Nephron (organoid): ENCODE measurements at regions not wholly inside any gene's neighbourhood (a gene's known extent, or its start where the extent isn't known, plus 50 kb on each side); places are given as distances from the start of the nearest gene placed in this dataset.
"Not testable (repeated sequence)": the region's sequence is repeated elsewhere in the genome, so short reads cannot be mapped to it uniquely, and the experiment has no call there.

Source experiments
- H3K27ac Mint-ChIP-seq, 3 experiments: 2 replicates each; pipeline ENCODE4 v1.8.0; 2020; ENCODE audit warnings: mixed read lengths in 3 of 3, mild to moderate bottlenecking in 2 of 3, moderate library complexity in 1 of 3
- H3K27me3 Mint-ChIP-seq: 2 replicates; pipeline ENCODE4 v1.8.0; 2021; ENCODE audit warnings: low read depth, mild to moderate bottlenecking, moderate library complexity, mixed read lengths
- H3K36me3 Mint-ChIP-seq: 2 replicates; pipeline ENCODE4 v1.8.0; 2020; ENCODE audit warnings: low read depth, mixed read lengths
- H3K4me1 Mint-ChIP-seq: 2 replicates; pipeline ENCODE4 v1.8.0; 2020; ENCODE audit warnings: mixed read lengths
- H3K4me3 Mint-ChIP-seq, 3 experiments: 2 replicates each; pipeline ENCODE4 v1.8.0; 2020; ENCODE audit warnings: mild to moderate bottlenecking in 3 of 3, mixed read lengths in 3 of 3, moderate library complexity in 2 of 3
- H3K9me3 Mint-ChIP-seq: 2 replicates; pipeline ENCODE4 v1.8.0; 2020; ENCODE audit warnings: mixed read lengths
- TF ChIP-seq, protein P1 (sequence below), 3 experiments: fragments of 200-600 bp; sonication (generic); IDR thresholded peaks; one replicate each; pipeline ENCODE4 v1.5.0; 2021; ENCODE audit warnings: antibody characterized with exemption in 3 of 3; ENCODE audit not compliant: unreplicated experiment in 3 of 3

DNA sequence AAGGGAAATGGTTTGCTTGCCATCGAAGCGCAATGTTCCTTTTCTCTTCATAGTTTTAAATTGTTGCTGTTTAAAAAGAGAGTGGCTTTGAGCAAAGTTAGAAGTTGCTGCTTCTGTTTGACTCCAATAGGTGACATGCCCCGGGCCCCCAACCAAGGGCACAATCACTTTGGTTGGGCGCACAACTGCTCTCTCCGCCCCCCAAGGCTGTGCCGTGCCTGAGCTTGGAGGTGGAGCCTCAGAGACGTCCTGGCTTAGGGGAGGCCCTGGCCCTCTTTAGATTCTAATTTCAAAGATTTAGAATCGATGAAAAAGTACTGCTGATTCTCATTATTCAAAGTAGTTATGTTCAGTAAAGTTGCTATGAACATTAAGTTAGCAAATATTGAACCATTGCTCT is 725.9 kb downstream of the COL12A1 start:
- Mint-ChIP-seq H3K27ac (no peak overlapping the region), H3K27me3 (no peaks in the 10 kb centered on the region), H3K9me3 (peaks cover under 1% of the 10 kb centered on the region), H3K4me3 (no peak overlapping the region), H3K36me3 (no peaks in the 10 kb centered on the region), H3K4me1 (no peaks in the 10 kb centered on the region)
- TF ChIP-seq, protein P1, sequence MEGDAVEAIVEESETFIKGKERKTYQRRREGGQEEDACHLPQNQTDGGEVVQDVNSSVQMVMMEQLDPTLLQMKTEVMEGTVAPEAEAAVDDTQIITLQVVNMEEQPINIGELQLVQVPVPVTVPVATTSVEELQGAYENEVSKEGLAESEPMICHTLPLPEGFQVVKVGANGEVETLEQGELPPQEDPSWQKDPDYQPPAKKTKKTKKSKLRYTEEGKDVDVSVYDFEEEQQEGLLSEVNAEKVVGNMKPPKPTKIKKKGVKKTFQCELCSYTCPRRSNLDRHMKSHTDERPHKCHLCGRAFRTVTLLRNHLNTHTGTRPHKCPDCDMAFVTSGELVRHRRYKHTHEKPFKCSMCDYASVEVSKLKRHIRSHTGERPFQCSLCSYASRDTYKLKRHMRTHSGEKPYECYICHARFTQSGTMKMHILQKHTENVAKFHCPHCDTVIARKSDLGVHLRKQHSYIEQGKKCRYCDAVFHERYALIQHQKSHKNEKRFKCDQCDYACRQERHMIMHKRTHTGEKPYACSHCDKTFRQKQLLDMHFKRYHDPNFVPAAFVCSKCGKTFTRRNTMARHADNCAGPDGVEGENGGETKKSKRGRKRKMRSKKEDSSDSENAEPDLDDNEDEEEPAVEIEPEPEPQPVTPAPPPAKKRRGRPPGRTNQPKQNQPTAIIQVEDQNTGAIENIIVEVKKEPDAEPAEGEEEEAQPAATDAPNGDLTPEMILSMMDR (IDR thresholded peaks at IDR 0.05; ENCODE audit: unreplicated experiment in 3 of 3), result no peak

DNA sequence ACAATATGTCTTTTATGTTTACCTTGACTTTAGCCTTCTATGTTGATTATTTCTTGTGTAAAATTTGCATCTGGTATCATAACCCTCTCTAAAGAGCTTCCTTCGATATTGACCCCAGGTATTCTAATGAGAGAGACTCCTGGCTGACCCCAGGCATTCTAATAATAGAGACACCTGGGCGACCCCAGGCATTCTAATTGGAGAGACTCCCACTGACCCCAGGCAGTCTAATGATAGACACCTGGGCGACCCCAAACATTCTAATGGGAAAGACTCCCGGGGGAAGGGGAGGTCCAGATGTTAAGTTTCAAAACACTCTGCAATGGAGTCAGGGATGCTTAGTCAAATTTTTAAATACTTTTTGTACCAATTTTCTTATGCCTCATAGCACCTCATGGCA is 726.4 kb downstream of the COL12A1 start:
- no peak overlapping the region for H3K4me3 Mint-ChIP-seq
- H3K36me3 Mint-ChIP-seq, result no peaks in the 10 kb centered on the region
- no peaks in the 10 kb centered on the region for H3K9me3 Mint-ChIP-seq
- TF ChIP-seq, protein P1 (IDR thresholded peaks at IDR 0.05; ENCODE audit: unreplicated experiment in 3 of 3), result no peak
- no peaks in the 10 kb centered on the region for H3K27me3 Mint-ChIP-seq
- H3K27ac Mint-ChIP-seq, result no peak overlapping the region
- H3K4me1 Mint-ChIP-seq, result no peaks in the 10 kb centered on the region

DNA sequence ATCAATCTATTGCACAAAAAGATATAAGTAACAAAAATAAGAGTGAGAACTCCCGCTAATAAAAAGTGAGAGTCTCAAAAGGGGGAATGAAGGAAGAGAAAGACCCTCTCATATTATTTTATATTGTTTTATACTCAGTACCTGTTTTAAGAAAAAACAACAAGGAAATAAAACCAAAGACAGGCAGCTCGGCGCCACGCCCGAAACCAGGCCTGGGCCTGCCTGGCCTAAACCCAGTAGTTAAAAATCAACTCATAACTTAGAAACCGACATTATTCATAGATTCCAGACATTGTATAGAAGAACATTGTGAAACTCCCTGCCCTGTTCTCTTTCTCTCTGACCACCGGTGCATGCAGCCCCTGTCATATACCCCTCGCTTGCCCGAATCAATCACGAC is 731.8 kb downstream of the COL12A1 start:
- H3K27ac Mint-ChIP-seq, H3K4me1 Mint-ChIP-seq, H3K27me3 Mint-ChIP-seq, H3K9me3 Mint-ChIP-seq, H3K4me3 Mint-ChIP-seq, H3K36me3 Mint-ChIP-seq: not testable (repeated sequence)

DNA sequence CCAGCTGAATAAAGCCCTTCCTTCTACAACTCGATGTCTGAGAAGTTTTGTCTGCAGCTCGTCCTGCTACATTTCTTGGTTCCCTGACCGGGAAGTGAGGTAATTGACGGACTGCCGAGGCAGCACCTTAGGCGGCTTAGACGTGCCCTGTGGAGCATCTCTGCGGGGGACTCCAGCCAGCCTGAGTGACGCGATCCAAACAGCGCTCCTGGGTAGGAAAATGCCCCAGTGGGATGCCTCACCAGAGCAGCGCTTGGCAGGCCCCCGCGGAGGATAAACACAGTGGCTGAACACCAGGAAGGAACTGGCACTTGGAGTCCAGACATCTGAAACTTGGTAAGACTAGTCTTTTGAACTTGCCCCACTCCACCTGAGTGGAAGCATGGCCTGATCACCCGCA is 737.3 kb downstream of the COL12A1 start:
- not testable (repeated sequence) for H3K4me1 Mint-ChIP-seq, H3K36me3 Mint-ChIP-seq, H3K27ac Mint-ChIP-seq, H3K9me3 Mint-ChIP-seq, H3K27me3 Mint-ChIP-seq, H3K4me3 Mint-ChIP-seq

DNA sequence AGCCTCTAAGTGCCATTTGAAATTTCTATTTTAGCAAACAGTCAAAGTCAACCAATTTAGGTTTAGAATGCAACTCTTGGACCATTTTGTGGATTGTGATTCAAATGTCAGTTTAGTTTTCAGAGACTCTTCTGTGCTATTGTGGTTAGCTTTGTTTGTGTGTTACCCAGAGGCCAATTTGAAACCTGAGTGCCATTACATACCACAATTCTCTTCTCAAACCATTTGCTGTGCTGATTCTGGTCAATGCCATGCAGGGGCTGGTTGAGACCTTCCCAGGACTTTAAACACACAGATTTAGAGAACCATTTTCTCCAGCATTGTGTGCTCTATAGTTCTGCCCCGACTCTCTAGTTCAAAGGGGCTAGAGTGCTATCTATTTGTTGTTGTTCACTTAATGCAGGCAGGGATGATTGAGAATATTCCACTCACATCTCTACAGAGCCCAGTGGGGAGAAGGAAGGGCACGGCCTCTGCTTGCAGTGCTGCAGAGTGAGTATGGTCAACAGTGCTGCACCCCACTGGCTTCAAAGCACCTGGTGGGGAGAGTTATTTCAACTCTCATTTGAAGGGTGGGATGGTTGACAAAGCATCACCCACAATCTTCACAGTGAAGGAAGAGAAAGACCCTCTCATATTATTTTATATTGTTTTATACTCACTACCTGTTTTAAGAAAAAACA is 738.2 kb downstream of the COL12A1 start:
- no peak overlapping the region for H3K4me3 Mint-ChIP-seq
- no peak overlapping the region for H3K27ac Mint-ChIP-seq
- TF ChIP-seq, protein P1 (IDR thresholded peaks at IDR 0.05; ENCODE audit: unreplicated experiment in 3 of 3), result no peak
- no peaks in the 10 kb centered on the region for H3K36me3 Mint-ChIP-seq
- H3K4me1 Mint-ChIP-seq, result no peaks in the 10 kb centered on the region
- no peaks in the 10 kb centered on the region for H3K27me3 Mint-ChIP-seq
- peaks cover 9% of the 10 kb centered on the region for H3K9me3 Mint-ChIP-seq

DNA sequence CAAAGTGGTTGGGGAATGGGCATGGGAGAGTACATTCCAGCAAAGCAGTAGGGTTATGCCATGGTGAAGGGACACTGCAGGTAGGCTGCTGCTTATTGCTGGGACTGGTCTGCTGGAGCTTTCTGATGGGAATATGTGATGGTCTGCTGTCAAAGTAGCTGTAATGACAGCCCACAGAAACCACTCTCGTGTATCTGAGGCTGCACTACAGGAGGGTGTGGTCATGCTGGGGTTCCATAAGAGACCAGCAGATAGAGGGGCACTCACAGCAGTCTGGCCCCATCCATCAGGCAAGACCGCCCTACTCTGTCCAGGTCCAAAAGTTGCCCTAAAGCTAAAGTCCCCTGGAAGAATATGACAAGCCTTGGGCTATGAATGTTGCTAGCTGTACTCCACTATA is 739.3 kb downstream of the COL12A1 start:
- Mint-ChIP-seq H3K36me3 (no peaks in the 10 kb centered on the region), H3K27me3 (no peaks in the 10 kb centered on the region), H3K4me3 (no peak overlapping the region), H3K4me1 (no peaks in the 10 kb centered on the region), H3K27ac (no peak overlapping the region), H3K9me3 (peaks cover 16% of the 10 kb centered on the region)
- TF ChIP-seq, protein P1 (IDR thresholded peaks at IDR 0.05; ENCODE audit: unreplicated experiment in 3 of 3), result no peak

DNA sequence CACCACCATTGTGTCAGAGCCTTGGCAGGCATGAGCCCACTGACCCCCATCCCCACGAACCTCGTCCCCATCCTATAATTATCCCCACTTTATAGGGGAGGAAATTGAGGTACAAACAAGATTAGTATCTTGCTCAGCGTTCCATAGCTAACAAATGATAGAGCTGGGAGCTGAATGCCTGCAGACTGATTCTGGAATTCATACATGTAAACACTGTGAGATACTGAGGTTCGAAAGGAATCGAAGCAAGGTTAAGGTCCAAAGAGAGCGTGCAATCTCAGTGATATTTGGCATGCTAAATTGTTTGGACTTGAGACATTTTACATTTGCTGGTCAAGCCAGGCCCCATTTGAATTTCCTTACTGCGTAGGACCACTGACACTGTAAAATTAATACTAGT is 746.6 kb downstream of the COL12A1 start:
- Mint-ChIP-seq H3K9me3 (peaks cover 14% of the 10 kb centered on the region), H3K27ac (no peak overlapping the region), H3K4me1 (no peaks in the 10 kb centered on the region), H3K4me3 (no peak overlapping the region), H3K36me3 (no peaks in the 10 kb centered on the region), H3K27me3 (no peaks in the 10 kb centered on the region)
- TF ChIP-seq, protein P1 (IDR thresholded peaks at IDR 0.05; ENCODE audit: unreplicated experiment in 3 of 3), result no peak
